ENCODE measurements at regions not wholly inside any gene's neighbourhood (a gene's known extent, or its start where the extent isn't known, plus 50 kb on each side); places are given as distances from the start of the nearest gene placed in this dataset.

DNA sequence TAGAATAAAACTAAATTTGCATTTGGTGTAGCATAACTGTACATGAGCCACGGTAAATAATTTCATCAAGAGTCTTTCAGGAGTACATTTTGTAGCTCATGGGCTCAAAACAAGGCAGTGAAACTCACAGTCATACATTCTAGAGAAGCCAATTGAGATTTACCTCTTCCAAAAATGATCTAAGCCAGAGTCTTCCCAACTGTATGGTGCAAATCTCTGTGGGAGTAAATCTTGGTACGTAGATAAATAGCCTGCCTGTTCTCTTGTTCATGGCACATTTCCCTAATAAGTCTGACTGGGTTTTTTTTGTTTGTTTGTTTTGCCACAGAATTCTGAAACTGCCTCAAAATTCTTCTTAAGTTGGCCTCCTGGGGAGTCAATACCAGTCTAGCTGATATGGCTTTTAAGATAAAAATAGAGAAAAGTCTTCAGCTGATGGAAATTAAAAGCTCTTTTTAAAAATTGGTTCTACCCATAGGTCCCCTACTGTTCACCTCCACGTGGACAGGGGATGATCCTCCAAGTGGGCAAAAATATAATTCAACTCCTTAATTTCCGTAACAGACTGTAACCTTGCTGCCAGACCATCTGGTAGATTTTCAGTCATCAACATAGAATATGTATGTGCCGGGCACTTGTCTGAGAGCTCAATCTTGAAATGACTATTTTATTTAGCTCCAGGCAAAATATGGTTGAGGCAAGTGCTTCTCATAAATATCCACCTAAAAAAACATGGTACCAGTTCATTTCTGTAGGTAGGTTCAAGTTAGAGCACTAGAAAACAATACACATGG, 365.4 kb downstream of the PDHA2 start:
- ATAC-seq = no peak
- ChIA-PET POLR2A (no interaction called here), CTCF (interaction anchor here (0.6 to 1.3 kb wide), 3 partner anchors 21 to 418 kb away, joined by 3 read pairs; no protein-coding TSS in a partner anchor)
- Mint-ChIP-seq H3K4me3 (no peak overlapping the region), H3K9me3 (ENCODE audit: low read depth) (no peaks in the 10 kb centered on the region), H3K27me3 (no peaks in the 10 kb centered on the region), H3K4me1 (no peaks in the 10 kb centered on the region), H3K27ac (no peak overlapping the region), H3K36me3 (ENCODE audit: low read depth) (no peaks in the 10 kb centered on the region)
- intact Hi-C loops (cut with DNase I, micrococcal nuclease) = no loop called here
- no peak for DNase-seq

GRCh38 chr4:96227515-96227914, 387.6 kb downstream of the PDHA2 start:
- DNase-seq = no peak
- Mint-ChIP-seq H3K27me3 (no peaks in the 10 kb centered on the region), H3K4me3 (no peak overlapping the region), H3K4me1 (no peaks in the 10 kb centered on the region), H3K9me3 (ENCODE audit: low read depth) (peaks cover 2% of the 10 kb centered on the region), H3K27ac (no peak overlapping the region), H3K36me3 (ENCODE audit: low read depth) (no peaks in the 10 kb centered on the region)
- intact Hi-C loops (cut with DNase I, micrococcal nuclease) = no loop called here
- ATAC-seq = no peak
- ChIA-PET POLR2A (no interaction called here), CTCF (no interaction called here)

DNA sequence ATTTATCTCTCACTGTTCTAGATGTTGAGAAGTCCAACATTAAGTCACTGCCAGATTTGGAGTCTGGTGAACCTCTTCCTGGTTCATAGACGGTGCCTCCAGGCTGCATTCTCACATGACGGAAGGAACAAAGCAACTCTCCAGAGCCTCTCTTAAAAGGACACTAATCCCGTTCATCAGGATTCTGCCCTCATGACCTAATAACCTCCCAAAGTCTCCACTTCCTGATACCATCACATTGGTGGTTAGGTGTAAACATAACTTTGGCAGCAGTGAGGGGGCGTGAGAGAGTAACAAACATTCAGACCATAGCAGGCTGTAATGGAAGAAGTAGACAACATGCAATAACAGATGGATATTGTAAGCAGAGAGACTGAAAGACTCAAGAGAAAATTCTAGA, 388.6 kb downstream of the PDHA2 start:
- POLR2A ChIA-PET = no interaction called here

GRCh38 chr4:96240041-96240440, 400.1 kb downstream of the PDHA2 start:
- POLR2A ChIA-PET = no interaction called here
- no peak for ATAC-seq
- no peak for DNase-seq
- H3K4me3 Mint-ChIP-seq = no peak overlapping the region
- peaks cover 3% of the 10 kb centered on the region for H3K9me3 Mint-ChIP-seq (ENCODE audit: low read depth)
- H3K27me3 Mint-ChIP-seq = no peaks in the 10 kb centered on the region
- CTCF ChIA-PET = no interaction called here
- H3K4me1 Mint-ChIP-seq = no peaks in the 10 kb centered on the region
- intact Hi-C loops (cut with DNase I, micrococcal nuclease) = no loop called here
- H3K36me3 Mint-ChIP-seq (ENCODE audit: low read depth) = no peaks in the 10 kb centered on the region
- no peak overlapping the region for H3K27ac Mint-ChIP-seq

More for the DNA sequence above, 388.6 kb downstream of the PDHA2 start:
- no peak for ATAC-seq
- Mint-ChIP-seq H3K4me1 (no peaks in the 10 kb centered on the region), H3K9me3 (ENCODE audit: low read depth) (peaks cover 2% of the 10 kb centered on the region), H3K27ac (no peak overlapping the region), H3K4me3 (no peak overlapping the region), H3K27me3 (no peaks in the 10 kb centered on the region), H3K36me3 (ENCODE audit: low read depth) (no peaks in the 10 kb centered on the region)
- intact Hi-C loops (cut with DNase I, micrococcal nuclease) = no loop called here
- no peak for DNase-seq
- CTCF ChIA-PET = no interaction called here

DNA sequence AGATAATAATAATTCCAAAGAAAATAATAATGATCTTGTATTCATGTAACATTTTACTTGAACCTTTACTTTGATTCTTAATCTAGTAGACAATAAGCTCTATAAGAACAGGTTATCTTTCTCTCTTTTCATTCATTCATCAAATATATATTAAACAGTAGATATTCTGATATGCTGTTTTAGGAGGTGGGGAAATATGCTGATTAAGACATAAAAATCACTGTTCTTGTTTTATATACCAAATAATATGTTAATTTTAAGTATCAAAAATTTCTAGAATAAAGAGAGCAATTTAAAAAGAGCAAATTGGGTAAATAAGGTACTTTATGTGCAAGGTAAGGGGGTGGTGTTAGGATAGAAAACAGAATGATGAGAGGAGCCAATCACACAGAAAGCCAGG, 401.9 kb downstream of the PDHA2 start:
- no peaks in the 10 kb centered on the region for H3K4me1 Mint-ChIP-seq
- intact Hi-C loops (cut with DNase I, micrococcal nuclease) = no loop called here
- no peaks in the 10 kb centered on the region for H3K27me3 Mint-ChIP-seq
- POLR2A ChIA-PET = no interaction called here
- H3K9me3 Mint-ChIP-seq (ENCODE audit: low read depth) = peaks cover 3% of the 10 kb centered on the region
- CTCF ChIA-PET = no interaction called here
- no peak overlapping the region for H3K4me3 Mint-ChIP-seq
- no peak for DNase-seq
- H3K36me3 Mint-ChIP-seq (ENCODE audit: low read depth) = no peaks in the 10 kb centered on the region
- no peak overlapping the region for H3K27ac Mint-ChIP-seq
- ATAC-seq = no peak

- H3K9me3 Mint-ChIP-seq (ENCODE audit: low read depth) = no peaks in the 10 kb centered on the region
- no peak overlapping the region for H3K4me3 Mint-ChIP-seq
- POLR2A ChIA-PET = no interaction called here
- ATAC-seq (no peak), DNase-seq (no peak)
- CTCF ChIA-PET = no interaction called here
- H3K36me3 Mint-ChIP-seq (ENCODE audit: low read depth) = no peaks in the 10 kb centered on the region
- no peaks in the 10 kb centered on the region for H3K27me3 Mint-ChIP-seq
- intact Hi-C loops (cut with DNase I, micrococcal nuclease) = no loop called here
- H3K4me1 Mint-ChIP-seq = no peaks in the 10 kb centered on the region
- H3K27ac Mint-ChIP-seq = no peak overlapping the region
These were observed 407.2 kb downstream of the PDHA2 start for GRCh38 chr4:96247096-96247495.

- Mint-ChIP-seq H3K36me3 (ENCODE audit: low read depth) (no peaks in the 10 kb centered on the region), H3K27me3 (no peaks in the 10 kb centered on the region), H3K9me3 (ENCODE audit: low read depth) (no peaks in the 10 kb centered on the region), H3K4me1 (no peaks in the 10 kb centered on the region), H3K27ac (no peak overlapping the region), H3K4me3 (no peak overlapping the region)
- DNase-seq = no peak
- POLR2A ChIA-PET = no interaction called here
- intact Hi-C loops (cut with DNase I, micrococcal nuclease) = no loop called here
- ATAC-seq = no peak
- CTCF ChIA-PET = no interaction called here
These were observed 408.3 kb downstream of the PDHA2 start for GRCh38 chr4:96248225-96248624.

GRCh38 chr4:96260064-96260682, 420.3 kb downstream of the PDHA2 start:
- Mint-ChIP-seq H3K27ac (no peak overlapping the region), H3K27me3 (no peaks in the 10 kb centered on the region), H3K36me3 (ENCODE audit: low read depth) (no peaks in the 10 kb centered on the region), H3K9me3 (ENCODE audit: low read depth) (no peaks in the 10 kb centered on the region), H3K4me3 (no peak overlapping the region), H3K4me1 (no peaks in the 10 kb centered on the region)
- POLR2A ChIA-PET = no interaction called here
- intact Hi-C loops (cut with DNase I, micrococcal nuclease) = no loop called here
- no peak for ATAC-seq
- CTCF ChIA-PET = interaction anchor here (0.7 kb wide), 1 partner anchor 12 kb away, joined by 3 read pairs; no protein-coding TSS in a partner anchor
- no peak for DNase-seq

GRCh38 chr4:96262057-96262456, 422.2 kb downstream of the PDHA2 start:
- ATAC-seq (no peak), DNase-seq (no peak)
- CTCF ChIA-PET = no interaction called here
- H3K9me3 Mint-ChIP-seq (ENCODE audit: low read depth) = no peaks in the 10 kb centered on the region
- intact Hi-C loops (cut with DNase I, micrococcal nuclease) = no loop called here
- no peaks in the 10 kb centered on the region for H3K4me1 Mint-ChIP-seq
- H3K27me3 Mint-ChIP-seq = no peaks in the 10 kb centered on the region
- POLR2A ChIA-PET = no interaction called here
- no peak overlapping the region for H3K4me3 Mint-ChIP-seq
- no peaks in the 10 kb centered on the region for H3K36me3 Mint-ChIP-seq (ENCODE audit: low read depth)
- no peak overlapping the region for H3K27ac Mint-ChIP-seq

DNA sequence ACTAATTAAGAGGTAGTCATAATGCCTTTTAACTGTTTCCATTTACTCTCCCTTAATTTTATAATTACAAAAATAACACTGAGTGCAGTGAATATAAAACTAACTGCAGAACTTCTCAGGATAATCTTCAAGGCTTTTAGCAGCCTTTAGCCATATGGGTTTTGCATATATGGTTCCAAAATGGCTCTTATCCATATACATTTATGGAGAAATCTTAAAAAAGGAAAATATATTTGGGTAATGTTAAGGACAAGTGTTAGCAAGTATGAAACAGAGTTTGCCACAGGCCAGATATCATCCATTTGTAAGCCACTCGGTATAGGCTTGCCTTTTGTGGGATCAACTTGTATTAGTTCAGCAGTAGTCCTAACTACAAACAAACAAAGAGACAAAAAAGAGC, 423.4 kb downstream of the PDHA2 start:
- H3K36me3 Mint-ChIP-seq (ENCODE audit: low read depth) = no peaks in the 10 kb centered on the region

GRCh38 chr4:96264941-96265463, 425.1 kb downstream of the PDHA2 start:
- no peaks in the 10 kb centered on the region for H3K27me3 Mint-ChIP-seq
- ChIA-PET CTCF (interaction anchor here (0.7 kb wide), 1 partner anchor 416 kb away, joined by 4 read pairs; no protein-coding TSS in a partner anchor), POLR2A (no interaction called here)
- ATAC-seq (no peak), DNase-seq (no peak)
- H3K36me3 Mint-ChIP-seq (ENCODE audit: low read depth) = no peaks in the 10 kb centered on the region
- H3K27ac Mint-ChIP-seq = no peak overlapping the region
- H3K4me1 Mint-ChIP-seq = no peaks in the 10 kb centered on the region
- H3K9me3 Mint-ChIP-seq (ENCODE audit: low read depth) = peaks cover 8% of the 10 kb centered on the region
- H3K4me3 Mint-ChIP-seq = no peak overlapping the region
- intact Hi-C loops (cut with DNase I, micrococcal nuclease) = no loop called here

More for the DNA sequence above, 423.4 kb downstream of the PDHA2 start:
- DNase-seq (no peak), ATAC-seq (no peak)
- POLR2A ChIA-PET = no interaction called here
- Mint-ChIP-seq H3K9me3 (ENCODE audit: low read depth) (peaks cover 8% of the 10 kb centered on the region), H3K4me3 (no peak overlapping the region), H3K27ac (no peak overlapping the region), H3K4me1 (no peaks in the 10 kb centered on the region), H3K27me3 (no peaks in the 10 kb centered on the region)
- CTCF ChIA-PET = no interaction called here
- intact Hi-C loops (cut with DNase I, micrococcal nuclease) = no loop called here

GRCh38 chr4:96293806-96294205, 453.9 kb downstream of the PDHA2 start:
- CTCF ChIA-PET = interaction anchor here (1.0 kb wide), 1 partner anchor 26 kb away, joined by 3 read pairs; no protein-coding TSS in a partner anchor
- POLR2A ChIA-PET = no interaction called here
- DNase-seq = no peak
- Mint-ChIP-seq H3K9me3 (ENCODE audit: low read depth) (no peaks in the 10 kb centered on the region), H3K4me3 (no peak overlapping the region), H3K4me1 (no peaks in the 10 kb centered on the region), H3K36me3 (ENCODE audit: low read depth) (no peaks in the 10 kb centered on the region), H3K27me3 (no peaks in the 10 kb centered on the region), H3K27ac (no peak overlapping the region)
- intact Hi-C loops (cut with DNase I, micrococcal nuclease) = no loop called here
- ATAC-seq = no peak

Measured in activated CD4-positive, alpha-beta T cell treated with anti-CD3 and anti-CD28 coated beads for 36 hours (primary cell).